Choroid plexus epithelial cell (primary cell): ENCODE measurements at regions not wholly inside any gene's neighbourhood (a gene's known extent, or its start where the extent isn't known, plus 50 kb on each side); places are given as distances from the start of the nearest gene placed in this dataset.

ENCODE experiments used
- DNase-seq: peaks from one replicate; pipeline ENCODE4 v3.0.0-alpha.2; 2010; ENCODE audit warnings: low read depth
- H3K4me3 ChIP-seq: 2 replicates; pipeline ENCODE4 v1.5.1; 2011; ENCODE audit warnings: low read depth, mild to moderate bottlenecking, control low read depth, low read length, moderate library complexity
- CTCF ChIP-seq: conservative IDR thresholded peaks from 2 replicates; pipeline ENCODE4 v1.5.1; 2011; ENCODE audit warnings: low read depth, mild to moderate bottlenecking, control low read depth, inconsistent platforms, low read length, moderate library complexity

DNA sequence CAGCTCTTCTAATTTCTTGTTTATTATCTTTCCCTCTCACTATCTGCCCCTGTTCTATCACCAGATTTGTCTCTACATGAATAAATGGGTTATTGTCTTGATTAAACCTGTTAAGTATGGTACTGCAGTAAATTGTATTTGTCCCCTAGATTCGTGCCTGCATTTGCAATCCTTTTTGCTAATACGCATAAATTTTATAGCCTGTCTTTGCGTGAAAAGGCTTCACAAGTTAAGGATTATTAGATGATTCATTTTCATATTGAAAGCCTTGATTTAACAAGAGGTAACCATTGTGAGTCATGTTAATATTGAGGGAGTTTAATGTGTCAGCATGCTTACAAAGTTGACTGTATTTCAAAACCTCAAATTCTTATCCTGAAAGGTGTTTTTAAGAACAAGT is 204.6 kb downstream of the PCSK1 start:
- no peak for DNase-seq
- H3K4me3 ChIP-seq = no peak overlapping the region
- no peak for TF ChIP-seq CTCF

GRCh38 chr5:96227957-96228356 is 205.1 kb downstream of the PCSK1 start:
- no peak for DNase-seq

DNA sequence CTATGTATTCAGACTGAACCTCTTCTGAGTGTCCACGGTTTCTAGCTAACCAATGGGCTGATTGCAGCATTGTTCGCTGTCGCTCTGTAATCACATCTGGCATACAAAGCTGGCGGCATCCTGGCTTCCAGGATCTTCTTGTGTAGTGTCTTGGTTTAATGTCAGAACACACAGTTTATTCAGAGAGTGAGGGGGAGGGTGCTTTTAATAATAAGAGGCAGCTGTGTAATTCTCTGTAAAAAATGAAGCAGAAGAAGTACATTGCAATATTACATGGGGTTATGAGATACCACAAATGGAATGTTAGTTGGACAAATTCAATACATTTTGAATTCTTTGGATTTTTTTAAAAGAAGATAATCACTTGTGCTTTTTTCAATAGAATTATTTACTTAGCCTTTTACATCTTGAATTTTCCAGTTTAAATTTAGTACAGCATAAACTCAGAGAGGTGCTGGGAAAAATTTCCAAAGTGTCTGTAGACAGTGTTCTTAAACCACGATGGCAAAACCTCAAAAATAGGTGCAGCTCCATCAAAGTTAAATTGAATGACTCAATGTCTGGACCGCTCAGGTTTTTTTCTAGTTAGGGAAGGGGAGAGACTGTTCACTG is 206.0 kb downstream of the PCSK1 start:
- peak overlapping the region; percentile 23 for H3K4me3 ChIP-seq
- no peak for TF ChIP-seq CTCF
- DNase-seq = peak; percentile 93

More at GRCh38 chr5:96227957-96228356, 205.1 kb downstream of the PCSK1 start:
- no peak for TF ChIP-seq CTCF
- no peak overlapping the region for H3K4me3 ChIP-seq

GRCh38 chr5:96222129-96222528 is 210.9 kb downstream of the PCSK1 start:
- no peak for DNase-seq
- TF ChIP-seq CTCF = no peak
- no peak overlapping the region for H3K4me3 ChIP-seq

- DNase-seq = peak; percentile 72
- H3K4me3 ChIP-seq = no peak overlapping the region
- no peak for TF ChIP-seq CTCF
These were observed 212.2 kb downstream of the PCSK1 start for GRCh38 chr5:96220610-96221390.

DNA sequence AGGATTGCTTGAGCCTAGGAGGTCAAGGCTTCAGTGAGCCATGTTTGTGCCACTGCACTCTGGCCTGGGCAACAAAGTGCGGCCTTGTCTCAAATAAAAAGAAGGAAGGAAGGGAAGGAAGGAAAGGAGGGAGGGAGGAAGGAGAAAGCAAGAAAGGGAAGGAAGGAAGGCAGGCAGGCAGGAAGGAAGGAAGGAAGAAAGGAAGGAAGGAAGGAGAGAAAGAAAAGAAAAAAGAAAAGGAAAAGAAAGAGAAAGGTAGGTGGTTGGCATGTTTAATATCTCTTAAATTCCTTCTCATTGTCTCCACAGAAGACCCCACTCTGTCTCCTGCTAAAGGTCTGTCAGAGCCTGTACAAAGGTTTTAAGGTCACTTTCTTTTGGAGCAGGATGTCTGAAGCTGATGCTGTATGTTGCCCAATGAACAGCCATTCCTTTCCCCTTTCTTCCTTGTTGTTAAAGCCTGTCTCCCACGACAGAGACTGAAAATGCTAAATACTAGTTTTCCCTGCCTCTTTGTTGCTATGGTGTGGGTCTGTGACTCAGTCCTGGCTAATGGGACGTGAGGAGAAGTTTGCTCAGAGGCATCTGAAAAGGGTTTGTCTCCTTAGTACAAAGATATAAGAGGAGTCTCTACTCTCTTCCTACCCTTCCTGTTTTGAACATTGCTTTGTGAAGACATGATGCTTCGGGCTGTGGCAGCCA is 213.3 kb downstream of the PCSK1 start:
- H3K4me3 ChIP-seq = no peak overlapping the region
- DNase-seq = peak; percentile 57
- TF ChIP-seq CTCF = no peak
